Spleen (tissue), 7 donors: ENCODE measurements at regions not wholly inside any gene's neighbourhood (a gene's known extent, or its start where the extent isn't known, plus 50 kb on each side); places are given as distances from the start of the nearest gene placed in this dataset.

Experiments
- POLR2A ChIP-seq, 3 donors: fragments of 450-650 bp; IDR thresholded peaks; one replicate each; pipeline ENCODE4 v1.5.1; 2017; ENCODE audit warnings: antibody characterized with exemption in 3 of 3, mild to moderate bottlenecking in 1 of 3
- TF ChIP-seq, protein P1 (sequence below), 11 experiments: fragments of 200-600 bp in 7 of 11; fragments of 450-650 bp in 4 of 11; sonication (generic) in 4 of 11; IDR thresholded peaks in 8 of 11; conservative IDR thresholded peaks in 3 of 11; 1 replicate in 7 of 11; 2 replicates in 4 of 11; pipeline versions ENCODE4 v1.4.0 to v1.8.0; 2016 to 2021; ENCODE audit warnings: antibody characterized with exemption in 11 of 11, inconsistent platforms in 4 of 11, mild to moderate bottlenecking in 1 of 11
- donor health status: DM: no; HTN: no; CAD: no; lungs with moderate emphysema.
- donor health status: DM: no; HTN: no; CAD: no.
- donor health status: DM: no; HTN: no; CAD: no.

DNA sequence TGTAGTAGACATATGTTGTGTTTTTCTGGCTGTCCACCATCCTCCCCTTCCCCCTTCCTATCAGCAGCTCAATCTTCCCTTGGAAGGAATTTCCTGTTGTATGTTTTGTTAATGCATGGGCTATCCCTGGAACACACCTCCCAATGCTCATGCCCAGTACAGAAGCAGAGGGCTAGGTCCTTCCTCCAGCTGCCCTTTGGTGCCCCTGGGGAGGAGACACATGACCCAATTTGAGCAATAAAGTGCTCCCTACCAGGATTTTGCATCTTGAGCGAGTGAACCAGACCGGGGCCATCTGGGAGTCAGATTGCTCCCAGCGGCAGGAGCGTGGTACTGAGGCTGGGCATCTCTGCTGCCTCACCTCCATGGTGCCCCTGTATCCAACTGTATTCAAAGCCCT is 141.5 kb upstream of the MED13 start:
- TF ChIP-seq, protein P1, sequence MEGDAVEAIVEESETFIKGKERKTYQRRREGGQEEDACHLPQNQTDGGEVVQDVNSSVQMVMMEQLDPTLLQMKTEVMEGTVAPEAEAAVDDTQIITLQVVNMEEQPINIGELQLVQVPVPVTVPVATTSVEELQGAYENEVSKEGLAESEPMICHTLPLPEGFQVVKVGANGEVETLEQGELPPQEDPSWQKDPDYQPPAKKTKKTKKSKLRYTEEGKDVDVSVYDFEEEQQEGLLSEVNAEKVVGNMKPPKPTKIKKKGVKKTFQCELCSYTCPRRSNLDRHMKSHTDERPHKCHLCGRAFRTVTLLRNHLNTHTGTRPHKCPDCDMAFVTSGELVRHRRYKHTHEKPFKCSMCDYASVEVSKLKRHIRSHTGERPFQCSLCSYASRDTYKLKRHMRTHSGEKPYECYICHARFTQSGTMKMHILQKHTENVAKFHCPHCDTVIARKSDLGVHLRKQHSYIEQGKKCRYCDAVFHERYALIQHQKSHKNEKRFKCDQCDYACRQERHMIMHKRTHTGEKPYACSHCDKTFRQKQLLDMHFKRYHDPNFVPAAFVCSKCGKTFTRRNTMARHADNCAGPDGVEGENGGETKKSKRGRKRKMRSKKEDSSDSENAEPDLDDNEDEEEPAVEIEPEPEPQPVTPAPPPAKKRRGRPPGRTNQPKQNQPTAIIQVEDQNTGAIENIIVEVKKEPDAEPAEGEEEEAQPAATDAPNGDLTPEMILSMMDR (IDR thresholded peaks at IDR 0.05 in 8 of 11, conservative IDR thresholded peaks at IDR 0.05 in 3 of 11) = no peak
- TF ChIP-seq POLR2A (IDR thresholded peaks at IDR 0.05) = no peak
